Smooth muscle cell of the brain vasculature (primary cell): ENCODE measurements at regions not wholly inside any gene's neighbourhood (a gene's known extent, or its start where the extent isn't known, plus 50 kb on each side); places are given as distances from the start of the nearest gene placed in this dataset.

Experiments
- DNase-seq: peaks from one replicate; pipeline ENCODE4 v3.0.0-alpha.2; 2012; ENCODE audit warnings: low read depth, low spot score

- no peak for DNase-seq
Observed at GRCh38 chr11:116261606-116262005, 511.2 kb downstream of the BUD13 start.

GRCh38 chr11:116258821-116259220, 514.0 kb downstream of the BUD13 start:
- DNase-seq, result no peak

GRCh38 chr11:116257883-116258282, 514.9 kb downstream of the BUD13 start:
- DNase-seq, result no peak

- DNase-seq, result no peak
Observed at GRCh38 chr11:116257092-116257491, 515.7 kb downstream of the BUD13 start.

GRCh38 chr11:116256215-116256614, 516.6 kb downstream of the BUD13 start:
- no peak for DNase-seq

- no peak for DNase-seq
Observed at GRCh38 chr11:116255321-116255953, 517.4 kb downstream of the BUD13 start.

GRCh38 chr11:116250155-116250554, 522.6 kb downstream of the BUD13 start:
- no peak for DNase-seq

- no peak for DNase-seq
Observed at GRCh38 chr11:116249561-116249960, 523.2 kb downstream of the BUD13 start.

- DNase-seq, result no peak
Observed at GRCh38 chr11:116244889-116245288, 527.9 kb downstream of the BUD13 start.

GRCh38 chr11:116244439-116244838, 528.3 kb downstream of the BUD13 start:
- no peak for DNase-seq

- no peak for DNase-seq
Observed at GRCh38 chr11:116243991-116244390, 528.8 kb downstream of the BUD13 start.

GRCh38 chr11:116242006-116242405, 530.8 kb downstream of the BUD13 start:
- no peak for DNase-seq

- no peak for DNase-seq
Observed at GRCh38 chr11:116240710-116241109, 532.1 kb downstream of the BUD13 start.

- DNase-seq, result no peak
Observed at GRCh38 chr11:116239247-116239646, 533.5 kb downstream of the BUD13 start.

GRCh38 chr11:116234989-116235568, 537.7 kb downstream of the BUD13 start:
- DNase-seq, result no peak

GRCh38 chr11:116233561-116233960, 539.2 kb downstream of the BUD13 start:
- DNase-seq, result no peak

GRCh38 chr11:116232364-116232828, 540.4 kb downstream of the BUD13 start:
- no peak for DNase-seq

GRCh38 chr11:116231543-116231942, 541.2 kb downstream of the BUD13 start:
- no peak for DNase-seq

- DNase-seq, result no peak
Observed at GRCh38 chr11:116230438-116230837, 542.3 kb downstream of the BUD13 start.

- no peak for DNase-seq
Observed at GRCh38 chr11:116229236-116229970, 543.4 kb downstream of the BUD13 start.

GRCh38 chr11:116226731-116227130, 546.1 kb downstream of the BUD13 start:
- no peak for DNase-seq

GRCh38 chr11:116225784-116226585, 546.8 kb downstream of the BUD13 start:
- no peak for DNase-seq
